Upper lobe of right lung (tissue), 1 donor: ENCODE measurements at regions not wholly inside any gene's neighbourhood (a gene's known extent, or its start where the extent isn't known, plus 50 kb on each side); places are given as distances from the start of the nearest gene placed in this dataset.

Experiments
- ATAC-seq: fragments of 200-7000 bp; cut with Tn5 transposase; one replicate; pipeline ENCODE4 v1.9.1; 2020; ENCODE audit warnings: mild to moderate bottlenecking, moderate library complexity
- DNase-seq: peaks from one replicate; pipeline ENCODE4 v3.0.0-alpha.2; 2020
- H3K27ac ChIP-seq: fragments of 200-600 bp; one replicate; pipeline ENCODE4 v1.8.0; 2022
- H3K27me3 ChIP-seq: fragments of 200-600 bp; one replicate; pipeline ENCODE4 v1.8.0; 2022; ENCODE audit warnings: mild to moderate bottlenecking
- H3K36me3 ChIP-seq: fragments of 200-600 bp; one replicate; pipeline ENCODE4 v1.8.0; 2022
- H3K4me1 ChIP-seq: fragments of 200-600 bp; one replicate; pipeline ENCODE4 v1.8.0; 2022
- H3K4me3 ChIP-seq: fragments of 200-600 bp; one replicate; pipeline ENCODE4 v1.8.0; 2022; ENCODE audit warnings: mild to moderate bottlenecking
- H3K9me3 ChIP-seq: fragments of 200-600 bp; one replicate; pipeline ENCODE4 v1.8.0; 2022
- intact Hi-C: fragments of 100-400 bp; cut with DNase I; formaldehyde crosslinking; loops from one replicate; pipeline ENCODE4 v1.11.0; 2022
- TF ChIP-seq, protein P1 (sequence below): fragments of 200-600 bp; IDR thresholded peaks from one replicate; pipeline ENCODE4 v1.8.0; 2022; ENCODE audit warnings: antibody characterized with exemption
- donor health status: DM: no; HTN: yes; CAD: no; lungs with severe emphysema.

DNA sequence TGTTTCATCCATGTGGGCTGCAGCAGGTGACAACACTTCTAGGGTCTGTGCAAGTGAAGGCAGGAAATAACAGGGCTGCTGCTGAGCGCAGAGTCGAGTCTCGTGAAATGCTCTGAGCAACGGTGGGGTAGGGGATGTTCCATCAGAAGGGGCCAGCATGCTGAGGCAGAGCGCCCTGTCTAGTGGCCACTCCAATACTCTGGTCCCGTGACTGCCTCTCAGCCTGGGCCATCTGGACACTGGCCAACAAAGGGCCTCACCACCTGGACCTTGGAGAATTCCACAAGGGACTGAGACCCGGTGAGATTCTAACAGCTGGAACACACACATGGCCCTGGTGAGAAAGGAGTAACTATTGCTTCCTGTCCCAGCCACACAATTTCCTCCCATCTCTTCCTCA is 375.7 kb downstream of the SHANK2 start:
- DNase-seq (no peak), ATAC-seq (peak; percentile 45)
- H3K9me3 ChIP-seq = no peaks in the 10 kb centered on the region
- intact Hi-C loops = no loop called here
- no peak overlapping the region for H3K27ac ChIP-seq
- no peaks in the 10 kb centered on the region for H3K27me3 ChIP-seq
- H3K4me1 ChIP-seq = no peaks in the 10 kb centered on the region
- no peaks in the 10 kb centered on the region for H3K36me3 ChIP-seq
- TF ChIP-seq, protein P1, sequence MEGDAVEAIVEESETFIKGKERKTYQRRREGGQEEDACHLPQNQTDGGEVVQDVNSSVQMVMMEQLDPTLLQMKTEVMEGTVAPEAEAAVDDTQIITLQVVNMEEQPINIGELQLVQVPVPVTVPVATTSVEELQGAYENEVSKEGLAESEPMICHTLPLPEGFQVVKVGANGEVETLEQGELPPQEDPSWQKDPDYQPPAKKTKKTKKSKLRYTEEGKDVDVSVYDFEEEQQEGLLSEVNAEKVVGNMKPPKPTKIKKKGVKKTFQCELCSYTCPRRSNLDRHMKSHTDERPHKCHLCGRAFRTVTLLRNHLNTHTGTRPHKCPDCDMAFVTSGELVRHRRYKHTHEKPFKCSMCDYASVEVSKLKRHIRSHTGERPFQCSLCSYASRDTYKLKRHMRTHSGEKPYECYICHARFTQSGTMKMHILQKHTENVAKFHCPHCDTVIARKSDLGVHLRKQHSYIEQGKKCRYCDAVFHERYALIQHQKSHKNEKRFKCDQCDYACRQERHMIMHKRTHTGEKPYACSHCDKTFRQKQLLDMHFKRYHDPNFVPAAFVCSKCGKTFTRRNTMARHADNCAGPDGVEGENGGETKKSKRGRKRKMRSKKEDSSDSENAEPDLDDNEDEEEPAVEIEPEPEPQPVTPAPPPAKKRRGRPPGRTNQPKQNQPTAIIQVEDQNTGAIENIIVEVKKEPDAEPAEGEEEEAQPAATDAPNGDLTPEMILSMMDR = no peak
- no peak overlapping the region for H3K4me3 ChIP-seq

GRCh38 chr11:70877151-70877550 is 375.2 kb downstream of the SHANK2 start:
- no peaks in the 10 kb centered on the region for H3K9me3 ChIP-seq
- no peak overlapping the region for H3K27ac ChIP-seq
- no peaks in the 10 kb centered on the region for H3K36me3 ChIP-seq
- no peak overlapping the region for H3K4me3 ChIP-seq
- ATAC-seq = no peak
- no peaks in the 10 kb centered on the region for H3K27me3 ChIP-seq
- TF ChIP-seq, protein P1 = no peak
- intact Hi-C loops = no loop called here
- no peak for DNase-seq
- no peaks in the 10 kb centered on the region for H3K4me1 ChIP-seq

DNA sequence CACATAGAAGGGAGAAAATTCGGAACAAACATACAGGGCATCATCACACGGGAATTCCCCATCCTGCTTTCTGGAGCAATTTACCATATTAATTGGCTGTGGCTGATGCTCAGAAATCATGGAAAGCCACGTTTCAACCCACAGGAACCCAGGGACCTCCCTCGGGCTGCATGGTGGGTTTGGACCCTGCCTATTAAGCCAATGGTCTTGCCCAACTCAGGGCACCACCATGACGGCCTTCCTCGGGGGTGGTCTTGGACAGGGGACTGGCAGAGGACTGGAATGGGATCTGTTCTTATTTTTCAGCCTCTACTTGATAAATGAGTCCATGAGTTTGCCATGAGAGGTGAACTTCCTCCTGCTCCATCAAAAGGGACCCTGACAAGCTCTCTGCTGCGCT is 374.0 kb downstream of the SHANK2 start:
- no peaks in the 10 kb centered on the region for H3K27me3 ChIP-seq
- no peaks in the 10 kb centered on the region for H3K9me3 ChIP-seq
- H3K4me3 ChIP-seq = no peak overlapping the region
- H3K4me1 ChIP-seq = no peaks in the 10 kb centered on the region
- intact Hi-C loops = no loop called here
- ATAC-seq (no peak), DNase-seq (no peak)
- TF ChIP-seq, protein P1 = no peak
- no peak overlapping the region for H3K27ac ChIP-seq
- no peaks in the 10 kb centered on the region for H3K36me3 ChIP-seq

- no peak overlapping the region for H3K4me3 ChIP-seq
- DNase-seq (no peak), ATAC-seq (no peak)
- no peaks in the 10 kb centered on the region for H3K4me1 ChIP-seq
- no peaks in the 10 kb centered on the region for H3K36me3 ChIP-seq
- TF ChIP-seq, protein P1 = no peak
- H3K27ac ChIP-seq = no peak overlapping the region
- H3K27me3 ChIP-seq = no peaks in the 10 kb centered on the region
- intact Hi-C loops = no loop called here
- no peaks in the 10 kb centered on the region for H3K9me3 ChIP-seq
Observed at GRCh38 chr11:70879601-70880285, 372.6 kb downstream of the SHANK2 start.

DNA sequence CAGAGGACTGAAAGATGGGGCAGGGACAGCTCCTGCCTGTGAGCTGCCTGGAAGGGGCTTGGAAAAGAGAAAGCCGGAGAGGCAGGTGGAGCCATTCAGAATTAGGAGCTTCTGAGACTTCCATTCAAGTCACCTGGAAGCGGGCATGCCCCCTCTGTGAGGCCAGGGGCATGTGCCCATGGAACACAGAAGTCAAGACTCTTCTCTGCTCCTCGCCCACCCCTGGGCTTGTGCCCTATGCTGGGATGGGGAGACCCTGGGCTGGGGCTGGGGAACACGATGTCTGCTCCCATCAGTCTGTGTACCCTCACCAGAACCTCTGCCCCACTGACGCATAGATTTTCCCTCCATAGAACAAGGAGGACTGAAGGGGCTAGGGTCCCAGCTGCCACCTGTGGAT is 372.0 kb downstream of the SHANK2 start:
- DNase-seq = no peak
- intact Hi-C loops = no loop called here

More for the DNA sequence above, 372.0 kb downstream of the SHANK2 start:
- Histone ChIP-seq H3K9me3 (no peaks in the 10 kb centered on the region), H3K36me3 (no peaks in the 10 kb centered on the region), H3K27ac (no peak overlapping the region), H3K27me3 (no peaks in the 10 kb centered on the region), H3K4me3 (no peak overlapping the region), H3K4me1 (no peaks in the 10 kb centered on the region)
- no peak for ATAC-seq
- TF ChIP-seq, protein P1 = no peak
